ENCODE measurements at regions not wholly inside any gene's neighbourhood (a gene's known extent, or its start where the extent isn't known, plus 50 kb on each side); places are given as distances from the start of the nearest gene placed in this dataset.
"Not testable (repeated sequence)": the region's sequence is repeated elsewhere in the genome, so short reads cannot be mapped to it uniquely, and the experiment has no call there.

- TF ChIP-seq CTCF (conservative IDR thresholded peaks at IDR 0.05; ENCODE audit: low read depth, low read length); EZH2phosphoT487 (IDR thresholded peaks at IDR 0.05; ENCODE audit: borderline replicate concordance, low read length); EZH2 (IDR thresholded peaks at IDR 0.05; ENCODE audit: low read length, unreplicated experiment): not testable (repeated sequence)
These were observed 57.9 kb upstream of the GOLGA8Q start for GRCh38 chr15:30493947-30494346.
